HEK293 (cell line): ENCODE measurements at regions not wholly inside any gene's neighbourhood (a gene's known extent, or its start where the extent isn't known, plus 50 kb on each side); places are given as distances from the start of the nearest gene placed in this dataset.
"Not testable (repeated sequence)": the region's sequence is repeated elsewhere in the genome, so short reads cannot be mapped to it uniquely, and the experiment has no call there.

Experiments
- CTCF ChIA-PET: fragments of 350-600 bp; formaldehyde crosslinking; extraction: SDS; loops from one replicate; lab custom pipeline; 2021; ENCODE audit warnings: antibody characterized with exemption; lab: Yijun Ruan, JAX
- POLR2A ChIA-PET: fragments of 300-600 bp; formaldehyde crosslinking; extraction: SDS; loops from one replicate; lab custom pipeline; 2020; ENCODE audit warnings: antibody characterized with exemption, inconsistent platforms; lab: Yijun Ruan, JAX
- H3K27ac ChIP-seq: fragments of 200-500 bp; sonication (Bioruptor generic); 2 replicates; pipeline ENCODE4 v1.5.1; 2014; ENCODE audit warnings: low read depth, low read length, control low read depth, inconsistent platforms; ENCODE audit errors: extremely low read depth
- H3K36me3 ChIP-seq, 2 experiments: fragments of 200-500 bp in 1 of 2; sonication (Bioruptor generic) in 1 of 2; 1 replicate in 1 of 2; 2 replicates in 1 of 2; pipeline ENCODE4 v1.5.1; 2014 to 2017; ENCODE audit warnings: inconsistent platforms in 2 of 2, low read length in 2 of 2; ENCODE audit not compliant: control insufficient read depth in 2 of 2, insufficient read depth in 1 of 2
- H3K4me1 ChIP-seq: fragments of 200-500 bp; sonication (Bioruptor generic); 2 replicates; pipeline ENCODE4 v1.5.1; 2014; ENCODE audit warnings: mild to moderate bottlenecking, low read length, inconsistent platforms; ENCODE audit not compliant: control insufficient read depth, insufficient read depth
- H3K4me3 ChIP-seq: 2 replicates; pipeline ENCODE4 v1.5.1; 2011; ENCODE audit warnings: low read depth, mild to moderate bottlenecking, control low read depth, low read length, moderate library complexity
- H3K9me3 ChIP-seq: fragments of 200-500 bp; sonication (Bioruptor generic); 2 replicates; pipeline ENCODE4 v1.5.1; 2014; ENCODE audit warnings: low read depth, low read length, inconsistent platforms; ENCODE audit not compliant: control insufficient read depth, insufficient read depth
- GLIS1 ChIP-seq: fragments of 450-650 bp; formaldehyde crosslinking; IDR thresholded peaks from 2 replicates; pipeline ENCODE4 v1.5.1; 2016; ENCODE audit warnings: missing biosample characterization, missing genetic modification characterization
- ZBTB8A ChIP-seq: fragments of 450-650 bp; formaldehyde crosslinking; IDR thresholded peaks from 2 replicates; pipeline ENCODE4 v1.5.1; 2016; ENCODE audit warnings: missing biosample characterization, missing genetic modification characterization
- ZNF76 ChIP-seq: fragments of 450-650 bp; formaldehyde crosslinking; IDR thresholded peaks from 2 replicates; pipeline ENCODE4; 2016; ENCODE audit warnings: low read depth, missing biosample characterization, missing genetic modification characterization, borderline replicate concordance

- TF ChIP-seq GLIS1 (tag by site-specific recombination) = peak; percentile 64
- TF ChIP-seq ZBTB8A = no peak
- no peak for TF ChIP-seq ZNF76 (tag by site-specific recombination)
- TF ChIP-seq, all 188 proteins: peak for 3
These were observed 62.1 kb upstream of the LANCL3 start (continued) for GRCh38 chrX:37509349-37509748.

- H3K4me3 ChIP-seq, CTCF ChIA-PET, H3K27ac ChIP-seq, H3K4me1 ChIP-seq, H3K9me3 ChIP-seq, POLR2A ChIA-PET, H3K36me3 ChIP-seq: not testable (repeated sequence)
These were observed 54.9 kb upstream of the LANCL3 start for GRCh38 chrX:37516512-37516911.

GRCh38 chrX:37519261-37519660, 52.2 kb upstream of the LANCL3 start:
- CTCF ChIA-PET, H3K27ac ChIP-seq, H3K4me1 ChIP-seq, H3K4me3 ChIP-seq, H3K36me3 ChIP-seq, POLR2A ChIA-PET, H3K9me3 ChIP-seq: not testable (repeated sequence)

DNA sequence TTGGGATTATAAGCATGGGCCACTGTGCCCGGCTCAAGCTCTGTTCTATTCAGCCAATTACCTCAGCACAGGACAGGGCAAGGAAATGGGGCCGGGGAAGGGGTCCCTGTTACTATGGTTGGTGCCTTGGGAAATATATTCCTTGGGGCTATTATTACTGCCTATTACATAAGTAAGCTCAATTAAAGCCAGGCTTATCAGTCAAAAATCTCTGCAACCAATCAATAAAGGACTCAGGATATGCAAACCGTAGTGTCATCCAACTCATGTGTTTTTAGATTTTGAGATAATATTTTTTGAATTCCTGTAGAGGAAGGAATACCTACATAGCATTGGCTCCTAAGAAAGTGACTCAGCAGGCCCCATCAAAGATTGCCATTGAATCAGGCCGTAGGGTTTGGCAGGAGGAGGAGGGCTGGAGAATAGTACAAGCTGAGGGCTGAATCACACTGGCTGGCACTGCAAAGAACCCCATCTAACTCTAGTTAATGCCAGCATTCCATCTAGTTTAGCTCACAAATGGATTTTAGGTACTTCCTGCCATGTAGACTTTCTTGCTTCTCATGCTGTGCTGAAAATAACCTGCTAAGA, 50.5 kb upstream of the LANCL3 start:
- CTCF ChIA-PET = interaction anchor here (2.1 kb wide), 1 partner anchor 11 kb away, joined by 7 read pairs; no protein-coding TSS in a partner anchor
- POLR2A ChIA-PET, H3K36me3 ChIP-seq, H3K4me3 ChIP-seq, H3K9me3 ChIP-seq, H3K4me1 ChIP-seq, H3K27ac ChIP-seq: not testable (repeated sequence)
